GM21619 (cell line): ENCODE measurements at regions not wholly inside any gene's neighbourhood (a gene's known extent, or its start where the extent isn't known, plus 50 kb on each side); places are given as distances from the start of the nearest gene placed in this dataset.

Experiments
- ATAC-seq: cut with Tn5 transposase; IDR thresholded peaks from one replicate; pipeline ENCODE4 v1.9.1; 2021; ENCODE audit not compliant: unreplicated experiment

- no peak for ATAC-seq
Measured at GRCh38 chr14:85242666-85243065, 287.3 kb upstream of the FLRT2 start.

GRCh38 chr14:85243321-85243720 lies 286.6 kb upstream of the FLRT2 start:
- no peak for ATAC-seq

GRCh38 chr14:85247071-85247470 lies 282.9 kb upstream of the FLRT2 start:
- no peak for ATAC-seq

GRCh38 chr14:85248881-85249635 lies 280.9 kb upstream of the FLRT2 start:
- ATAC-seq = no peak

GRCh38 chr14:85250414-85251189 lies 279.3 kb upstream of the FLRT2 start:
- no peak for ATAC-seq

- no peak for ATAC-seq
Measured at GRCh38 chr14:85252011-85252410, 277.9 kb upstream of the FLRT2 start.

- ATAC-seq = no peak
Measured at GRCh38 chr14:85254711-85255110, 275.2 kb upstream of the FLRT2 start.

GRCh38 chr14:85257287-85257686 lies 272.7 kb upstream of the FLRT2 start:
- ATAC-seq = no peak

GRCh38 chr14:85263916-85264675 lies 265.8 kb upstream of the FLRT2 start:
- ATAC-seq = no peak

- ATAC-seq = no peak
Measured at GRCh38 chr14:85273099-85273677, 256.8 kb upstream of the FLRT2 start.

GRCh38 chr14:85273952-85274351 lies 256.0 kb upstream of the FLRT2 start:
- no peak for ATAC-seq

- ATAC-seq = no peak
Measured at GRCh38 chr14:85276161-85276978, 253.6 kb upstream of the FLRT2 start.

- no peak for ATAC-seq
Measured at GRCh38 chr14:85276979-85277228, 253.0 kb upstream of the FLRT2 start.

GRCh38 chr14:85279407-85279806 lies 250.5 kb upstream of the FLRT2 start:
- ATAC-seq = no peak

GRCh38 chr14:85280074-85280473 lies 249.9 kb upstream of the FLRT2 start:
- ATAC-seq = no peak

- no peak for ATAC-seq
Measured at GRCh38 chr14:85281921-85282320, 248.0 kb upstream of the FLRT2 start.

- no peak for ATAC-seq
Measured at GRCh38 chr14:85288041-85288440, 241.9 kb upstream of the FLRT2 start.

- no peak for ATAC-seq
Measured at GRCh38 chr14:85291731-85292130, 238.2 kb upstream of the FLRT2 start.

- ATAC-seq = no peak
Measured at GRCh38 chr14:85293612-85294234, 236.2 kb upstream of the FLRT2 start.

- ATAC-seq = no peak
Measured at GRCh38 chr14:85295318-85295717, 234.6 kb upstream of the FLRT2 start.
